ENCODE measurements at regions not wholly inside any gene's neighbourhood (a gene's known extent, or its start where the extent isn't known, plus 50 kb on each side); places are given as distances from the start of the nearest gene placed in this dataset.

DNA sequence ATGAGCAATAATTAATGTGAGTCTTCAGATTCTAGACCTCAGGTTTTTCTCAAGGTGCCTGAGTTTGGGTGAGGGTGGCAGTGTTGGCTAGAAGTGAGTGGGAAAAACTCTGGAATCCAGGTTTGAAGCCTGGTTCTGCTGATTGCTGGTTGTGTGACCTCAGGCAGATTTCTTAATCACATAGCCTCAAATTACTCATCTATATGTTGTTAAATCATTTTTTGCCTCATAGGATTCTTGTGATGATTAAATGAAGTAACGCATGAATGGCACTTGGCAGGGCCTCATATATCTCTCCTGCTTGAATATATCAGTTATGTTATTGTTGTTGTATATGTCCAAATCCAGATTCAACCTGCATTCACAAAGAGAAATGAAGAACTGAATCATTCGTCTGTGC is 60.5 kb downstream of the NR2F2 start:
- no peak for DNase-seq

- no peak for DNase-seq
Observed at GRCh38 chr15:96392380-96393208, 62.1 kb downstream of the NR2F2 start.

- DNase-seq: no peak
Observed at GRCh38 chr15:96393209-96393513, 62.7 kb downstream of the NR2F2 start.

DNA sequence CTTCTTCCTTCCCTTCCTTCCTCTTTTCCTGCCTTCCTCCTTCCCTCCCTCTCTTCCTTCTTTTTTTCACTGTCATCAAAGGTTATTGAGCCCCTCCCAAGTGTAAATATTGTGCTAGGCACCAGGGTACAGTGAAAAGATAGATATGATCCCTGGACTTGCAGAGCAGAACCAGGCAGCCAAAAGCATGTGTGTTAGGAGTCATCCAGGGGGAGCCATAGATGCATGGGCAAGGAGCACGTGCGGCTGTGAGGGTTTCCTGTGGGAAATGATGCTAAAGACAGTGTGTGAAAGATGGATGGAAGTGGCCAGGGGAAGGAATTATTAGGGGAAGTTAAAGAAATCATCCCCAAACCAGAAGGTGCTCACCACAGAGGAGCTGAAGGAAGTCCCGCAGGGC is 65.2 kb downstream of the NR2F2 start:
- DNase-seq: no peak

DNA sequence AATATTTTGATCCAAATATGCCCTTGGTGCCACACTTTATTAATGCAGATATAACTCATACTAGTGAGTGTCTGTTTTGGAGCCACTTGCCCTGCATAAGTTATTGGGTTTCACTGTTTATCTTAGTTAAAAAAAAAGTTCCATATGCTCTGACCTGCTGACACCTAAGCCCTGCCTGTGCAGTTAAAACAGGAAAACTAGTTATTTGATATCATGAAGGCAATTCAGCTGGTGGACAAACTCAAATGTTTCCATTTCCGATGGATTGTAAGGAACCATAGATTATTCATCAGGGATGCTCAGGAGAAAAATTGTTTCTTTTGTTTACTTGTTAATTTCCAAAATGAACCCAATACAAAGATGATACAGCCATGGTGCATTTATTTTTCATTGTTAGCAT is 68.3 kb downstream of the NR2F2 start:
- DNase-seq: no peak

DNA sequence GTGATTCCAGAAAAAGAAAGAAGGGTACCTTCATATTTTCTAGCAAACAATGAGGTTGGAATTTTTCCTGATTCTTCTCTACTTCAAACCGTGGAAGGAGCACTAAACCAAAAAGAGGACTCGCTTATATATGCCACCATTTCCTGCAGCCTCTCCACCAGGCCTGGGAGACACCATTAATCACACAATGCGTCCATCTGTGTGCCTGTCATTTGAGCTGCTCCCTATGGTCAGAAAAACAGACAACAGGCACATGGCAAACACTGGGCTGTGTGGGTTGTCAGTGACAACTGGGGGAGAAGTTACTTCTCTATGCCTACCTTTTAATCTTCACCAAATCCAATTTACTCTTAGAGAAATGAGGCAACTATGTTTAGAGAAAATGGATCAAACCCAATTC is 71.9 kb downstream of the NR2F2 start:
- no peak for DNase-seq

DNA sequence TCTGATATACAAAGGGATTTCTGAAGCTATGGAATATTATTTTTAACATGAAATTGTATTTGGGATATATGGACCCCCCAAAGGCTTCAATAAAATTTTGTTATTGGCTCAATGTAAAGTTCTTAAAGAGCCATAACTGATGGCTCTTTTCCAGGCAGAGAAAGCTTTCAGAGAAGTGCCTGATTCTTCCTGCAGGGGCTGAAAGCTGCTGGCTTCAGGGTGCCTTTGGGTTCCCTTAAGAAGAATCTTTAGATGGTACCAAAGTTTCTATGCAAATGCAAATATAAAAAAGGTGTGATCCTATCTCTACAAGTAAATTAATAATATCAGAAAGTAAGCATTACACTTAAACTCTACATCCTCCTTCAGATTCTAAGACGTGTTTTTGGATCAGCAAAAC is 72.6 kb downstream of the NR2F2 start:
- no peak for DNase-seq

- no peak for DNase-seq
Observed at GRCh38 chr15:96403932-96404331, 73.4 kb downstream of the NR2F2 start.

- DNase-seq: no peak
Observed at GRCh38 chr15:96404560-96404959, 74.1 kb downstream of the NR2F2 start.

GRCh38 chr15:96406291-96406690 is 75.8 kb downstream of the NR2F2 start:
- DNase-seq: no peak

DNA sequence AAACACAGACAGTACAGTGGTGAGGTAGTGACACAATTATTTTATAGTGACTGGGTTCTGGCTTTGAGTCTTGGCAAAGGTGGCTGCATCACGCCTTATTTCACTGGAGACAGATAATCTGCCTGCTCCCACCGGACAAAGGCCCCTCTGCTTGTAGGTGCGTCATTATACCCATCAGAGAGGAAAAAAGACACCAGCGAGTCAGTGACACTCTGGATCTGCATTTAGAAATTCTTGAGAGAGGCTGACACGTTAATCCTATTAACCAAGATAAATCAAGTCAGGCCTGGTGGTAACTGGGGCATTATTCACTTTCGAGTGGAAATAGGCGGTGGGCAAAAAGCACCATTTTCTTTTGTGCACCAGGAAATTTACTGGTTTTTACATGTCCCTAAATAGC is 76.2 kb downstream of the NR2F2 start:
- no peak for DNase-seq

GRCh38 chr15:96407482-96407881 is 77.0 kb downstream of the NR2F2 start:
- no peak for DNase-seq

- DNase-seq: no peak
Observed at GRCh38 chr15:96408591-96409183, 78.2 kb downstream of the NR2F2 start.

DNA sequence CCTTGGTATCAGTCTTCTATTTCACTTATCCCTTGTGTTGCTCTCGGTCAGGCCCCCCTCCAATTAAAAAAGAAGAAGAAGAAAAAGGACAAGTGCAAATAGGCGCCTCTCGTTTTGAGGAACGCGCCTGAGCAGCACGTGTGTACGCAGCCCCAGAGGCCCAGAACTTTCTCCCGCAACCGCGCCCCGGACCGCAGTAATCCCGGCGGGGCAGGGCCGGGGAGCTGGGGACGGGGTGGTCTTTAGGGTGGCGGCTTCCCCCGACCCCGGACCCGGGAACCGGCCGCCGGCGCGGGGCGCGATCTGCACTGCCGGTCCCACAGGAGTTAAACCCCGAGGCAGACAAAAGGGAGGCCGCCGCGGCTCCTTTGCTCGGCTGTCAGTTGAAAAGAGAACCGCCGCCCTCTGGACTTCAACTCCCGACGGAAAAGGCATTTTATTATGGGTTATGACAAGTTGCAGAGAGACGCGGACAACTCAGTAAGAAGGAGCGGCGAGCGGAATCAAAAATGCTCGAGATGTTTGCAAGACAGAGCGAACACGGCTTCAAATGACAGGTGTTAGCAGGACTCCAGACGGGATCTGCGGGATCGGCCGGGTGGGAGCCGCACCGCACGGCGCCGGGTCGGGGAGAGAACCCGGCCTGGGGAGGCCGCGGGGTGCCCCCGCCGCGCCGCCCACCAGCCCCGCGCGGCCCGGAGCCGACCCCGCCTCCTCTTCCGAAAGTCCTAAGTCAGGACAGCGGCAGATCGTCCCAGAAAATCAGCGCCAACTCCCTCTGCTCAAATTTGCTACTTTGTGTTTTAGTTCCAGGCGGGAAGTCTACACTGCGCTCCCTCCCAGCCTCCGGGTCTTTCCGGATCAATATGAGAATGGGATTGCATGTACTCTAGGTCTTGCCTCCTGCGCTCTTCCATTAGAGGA is 79.0 kb downstream of the NR2F2 start:
- DNase-seq: no peak

DNA sequence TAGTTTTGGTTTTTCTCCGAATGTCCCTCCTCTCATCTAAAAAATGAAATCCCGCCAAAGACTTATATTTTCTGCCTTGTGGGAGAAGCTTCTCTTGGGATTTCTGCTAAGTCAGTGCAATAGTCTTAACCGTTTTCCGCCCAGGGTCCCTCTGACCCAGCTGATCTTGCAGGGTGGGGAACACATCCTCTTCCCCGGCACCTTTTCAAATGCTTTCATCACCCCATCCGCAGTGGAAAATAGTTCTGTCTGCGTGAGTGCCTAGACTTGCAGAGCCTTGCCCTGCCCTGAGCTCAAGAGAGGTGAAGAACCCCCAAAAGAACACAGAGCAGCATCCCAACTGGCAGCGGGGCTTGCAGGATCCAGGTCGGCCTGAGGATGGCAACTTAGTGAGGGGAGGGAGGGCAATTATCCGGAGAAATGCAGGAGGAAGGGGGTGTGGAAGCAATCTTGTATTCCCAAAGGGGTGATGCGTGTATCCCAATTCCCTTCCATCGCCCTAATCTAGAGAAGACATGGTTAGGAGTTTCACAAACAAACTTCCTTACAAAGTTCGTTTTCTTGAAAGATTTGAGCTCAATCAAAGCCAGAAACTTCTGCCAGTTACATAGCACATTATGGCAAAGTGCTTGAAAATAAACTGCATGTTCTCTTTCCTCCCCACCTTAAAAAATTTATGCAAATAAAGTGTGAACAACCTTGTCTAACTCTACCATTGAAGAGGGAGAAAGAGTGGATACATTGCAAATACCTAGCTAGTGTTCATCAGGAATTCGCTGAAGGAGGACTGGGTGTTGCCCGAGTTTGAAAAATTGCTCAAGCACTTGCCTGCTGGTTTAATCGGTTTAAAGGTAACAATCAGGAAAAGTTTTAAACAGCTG is 79.9 kb downstream of the NR2F2 start:
- DNase-seq: no peak

DNA sequence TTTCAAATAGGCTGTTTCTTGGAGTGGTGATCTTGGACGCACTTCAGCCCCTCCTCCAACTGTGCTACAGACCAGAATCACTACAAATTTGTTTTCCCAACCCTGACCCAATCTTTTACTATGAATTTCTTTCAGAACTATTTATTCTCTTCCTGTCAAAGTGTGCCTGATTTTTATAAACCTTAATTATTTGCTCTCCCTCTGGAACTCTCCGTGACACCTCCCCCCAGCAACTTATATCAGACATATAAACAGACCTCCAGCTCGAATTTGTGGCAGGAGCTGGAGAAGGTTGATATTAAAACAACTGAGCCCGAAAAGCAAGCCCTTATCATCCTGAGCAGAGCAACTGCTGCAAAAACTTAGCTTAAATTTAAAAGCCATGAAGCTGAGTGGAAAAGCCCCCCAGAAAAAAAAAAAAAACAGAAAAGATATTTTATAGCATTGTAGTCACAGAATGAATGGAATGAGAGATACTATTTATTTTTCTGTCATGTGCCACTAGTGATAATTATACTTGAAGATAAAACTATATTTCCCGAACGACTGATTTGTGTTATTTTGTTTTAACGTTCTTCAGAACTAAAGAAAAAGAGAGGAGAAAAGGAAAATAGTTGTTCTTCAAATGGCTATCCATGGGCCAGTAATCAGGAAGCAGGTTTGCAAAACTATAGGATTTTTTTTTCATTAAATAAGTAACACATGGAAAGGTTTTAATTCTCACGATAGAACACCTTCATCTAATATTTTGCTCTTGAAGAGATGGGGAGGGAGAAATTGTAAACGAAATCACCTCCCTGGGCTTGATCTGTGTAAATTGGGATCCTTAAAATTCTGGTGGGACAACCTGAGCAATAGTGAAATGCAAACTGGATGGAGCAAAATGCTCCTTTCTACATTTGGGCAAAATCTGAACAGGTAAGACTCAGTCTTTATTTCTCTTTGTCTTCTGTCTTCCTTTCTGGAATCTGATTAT is 80.8 kb downstream of the NR2F2 start:
- DNase-seq: no peak

- DNase-seq: no peak
Observed at GRCh38 chr15:96412045-96412905, 81.8 kb downstream of the NR2F2 start.

DNA sequence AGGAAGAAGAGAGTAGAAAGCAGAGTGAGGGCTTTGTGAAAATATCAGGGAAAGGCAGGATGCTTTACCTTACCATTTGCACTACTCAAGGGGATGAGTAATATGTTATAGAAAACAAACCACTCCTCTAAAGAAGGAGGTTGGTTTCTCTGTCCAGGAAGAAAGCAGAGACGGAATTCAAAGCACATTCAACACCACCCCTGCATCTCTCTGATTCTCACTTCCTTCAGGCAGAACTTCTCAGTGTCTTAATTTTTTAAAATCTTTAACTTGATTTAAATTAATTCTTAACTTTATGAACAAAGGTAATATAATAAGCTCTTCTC is 82.4 kb downstream of the NR2F2 start:
- no peak for DNase-seq

GRCh38 chr15:96413657-96414056 is 83.2 kb downstream of the NR2F2 start:
- no peak for DNase-seq

- DNase-seq: no peak
Observed at GRCh38 chr15:96414875-96415274, 84.4 kb downstream of the NR2F2 start.
